ENCODE measurements at regions not wholly inside any gene's neighbourhood (a gene's known extent, or its start where the extent isn't known, plus 50 kb on each side); places are given as distances from the start of the nearest gene placed in this dataset.

- no peak for TF ChIP-seq CTCF (IDR thresholded peaks at IDR 0.05)
- no peak overlapping the region for H3K27ac ChIP-seq
- no peaks in the 10 kb centered on the region for H3K36me3 ChIP-seq
- ATAC-seq (no peak), DNase-seq (no peak)
- no peak overlapping the region for H3K4me3 ChIP-seq
- H3K4me1 ChIP-seq, result no peaks in the 10 kb centered on the region
- intact Hi-C loops (cut with DNase I), result no loop called here
- no peaks in the 10 kb centered on the region for H3K27me3 ChIP-seq (ENCODE audit: low read depth)
- no peaks in the 10 kb centered on the region for H3K9me3 ChIP-seq
These were observed 123.9 kb downstream of the SHOX2 start for GRCh38 chr3:157982359-157982758.

GRCh38 chr3:157981819-157982218, 124.4 kb downstream of the SHOX2 start:
- TF ChIP-seq CTCF (IDR thresholded peaks at IDR 0.05), result no peak
- H3K36me3 ChIP-seq, result no peaks in the 10 kb centered on the region
- no peaks in the 10 kb centered on the region for H3K4me1 ChIP-seq
- H3K9me3 ChIP-seq, result no peaks in the 10 kb centered on the region
- no peak overlapping the region for H3K4me3 ChIP-seq
- DNase-seq (no peak), ATAC-seq (no peak)
- intact Hi-C loops (cut with DNase I), result no loop called here
- H3K27me3 ChIP-seq (ENCODE audit: low read depth), result no peaks in the 10 kb centered on the region
- H3K27ac ChIP-seq, result no peak overlapping the region

- Histone ChIP-seq H3K27me3 (ENCODE audit: low read depth) (no peaks in the 10 kb centered on the region), H3K9me3 (no peaks in the 10 kb centered on the region), H3K4me3 (no peak overlapping the region), H3K4me1 (no peaks in the 10 kb centered on the region), H3K27ac (no peak overlapping the region), H3K36me3 (no peaks in the 10 kb centered on the region)
- no peak for TF ChIP-seq CTCF (IDR thresholded peaks at IDR 0.05)
- DNase-seq (no peak), ATAC-seq (no peak)
- intact Hi-C loops (cut with DNase I), result no loop called here
These were observed 127.2 kb downstream of the SHOX2 start for GRCh38 chr3:157979022-157979421.

GRCh38 chr3:157961665-157962064, 144.6 kb downstream of the SHOX2 start:
- Histone ChIP-seq H3K27me3 (ENCODE audit: low read depth) (no peaks in the 10 kb centered on the region), H3K27ac (no peak overlapping the region), H3K4me3 (no peak overlapping the region), H3K36me3 (no peaks in the 10 kb centered on the region), H3K4me1 (no peaks in the 10 kb centered on the region), H3K9me3 (no peaks in the 10 kb centered on the region)
- intact Hi-C loops (cut with DNase I), result no loop called here
- TF ChIP-seq CTCF (IDR thresholded peaks at IDR 0.05), result no peak
- DNase-seq (no peak), ATAC-seq (no peak)

- intact Hi-C loops (cut with DNase I), result no loop called here
- TF ChIP-seq CTCF (IDR thresholded peaks at IDR 0.05), result no peak
- H3K4me3 ChIP-seq, result no peak overlapping the region
- H3K27me3 ChIP-seq (ENCODE audit: low read depth), result no peaks in the 10 kb centered on the region
- H3K4me1 ChIP-seq, result no peaks in the 10 kb centered on the region
- ATAC-seq (no peak), DNase-seq (no peak)
- H3K9me3 ChIP-seq, result no peaks in the 10 kb centered on the region
- H3K27ac ChIP-seq, result no peak overlapping the region
- H3K36me3 ChIP-seq, result no peaks in the 10 kb centered on the region
These were observed 147.8 kb downstream of the SHOX2 start for GRCh38 chr3:157958457-157958856.

- H3K9me3 ChIP-seq, result no peaks in the 10 kb centered on the region
- ATAC-seq (no peak), DNase-seq (no peak)
- no peak for TF ChIP-seq CTCF (IDR thresholded peaks at IDR 0.05)
- intact Hi-C loops (cut with DNase I), result no loop called here
- H3K4me3 ChIP-seq, result no peak overlapping the region
- H3K27ac ChIP-seq, result no peak overlapping the region
- no peaks in the 10 kb centered on the region for H3K4me1 ChIP-seq
- H3K36me3 ChIP-seq, result no peaks in the 10 kb centered on the region
- no peaks in the 10 kb centered on the region for H3K27me3 ChIP-seq (ENCODE audit: low read depth)
These were observed 149.4 kb downstream of the SHOX2 start for GRCh38 chr3:157956850-157957249.
